KMS-11 (cell line): ENCODE measurements at regions not wholly inside any gene's neighbourhood (a gene's known extent, or its start where the extent isn't known, plus 50 kb on each side); places are given as distances from the start of the nearest gene placed in this dataset.

Source experiments
- H2AFZ ChIP-seq: fragments of 200-600 bp; sonication (generic); 2 replicates; pipeline ENCODE4 v1.6.1; 2016; ENCODE audit warnings: antibody characterized with exemption, mixed run types, low read depth
- H3K27ac ChIP-seq: fragments of 200-600 bp; sonication (generic); 2 replicates; pipeline ENCODE4 v1.6.1; 2016; ENCODE audit warnings: mild to moderate bottlenecking, mixed run types
- H3K27me3 ChIP-seq: fragments of 200-600 bp; sonication (generic); 2 replicates; pipeline ENCODE4 v1.6.1; 2017; ENCODE audit warnings: mild to moderate bottlenecking, low read depth, mixed run types, moderate library complexity; ENCODE audit not compliant: insufficient read depth
- H3K36me3 ChIP-seq: fragments of 200-600 bp; sonication (generic); 2 replicates; pipeline ENCODE4 v1.6.1; 2017; ENCODE audit warnings: mild to moderate bottlenecking, mixed run types; ENCODE audit not compliant: insufficient read depth
- H3K4me1 ChIP-seq: fragments of 200-600 bp; sonication (generic); 2 replicates; pipeline ENCODE4 v1.6.1; 2016; ENCODE audit warnings: mild to moderate bottlenecking, low read depth, mixed run types; ENCODE audit not compliant: poor library complexity, severe bottlenecking
- H3K4me2 ChIP-seq: fragments of 200-600 bp; sonication (generic); 2 replicates; pipeline ENCODE4 v1.7.0; 2016; ENCODE audit warnings: mild to moderate bottlenecking, mixed run types
- H3K4me3 ChIP-seq: fragments of 200-600 bp; sonication (generic); IDR thresholded peaks from 2 replicates; pipeline ENCODE4 v1.6.1; 2017; ENCODE audit warnings: low read depth, low read length, mixed read lengths; ENCODE audit not compliant: insufficient read depth
- H3K79me2 ChIP-seq: fragments of 200-600 bp; sonication (generic); 2 replicates; pipeline ENCODE4 v1.6.1; 2016; ENCODE audit warnings: low read depth, mixed run types; ENCODE audit not compliant: insufficient read depth
- H3K9ac ChIP-seq: fragments of 200-600 bp; sonication (generic); 2 replicates; pipeline ENCODE4 v1.6.1; 2016; ENCODE audit warnings: mild to moderate bottlenecking, mixed run types
- H4K20me1 ChIP-seq: fragments of 200-600 bp; sonication (generic); 2 replicates; pipeline ENCODE4 v1.6.1; 2016; ENCODE audit warnings: mild to moderate bottlenecking, mixed run types; ENCODE audit not compliant: insufficient read depth
- CTCF ChIP-seq: fragments of 200-600 bp; sonication (generic); conservative IDR thresholded peaks from 2 replicates; pipeline ENCODE4 v1.6.1; 2017; ENCODE audit warnings: low read depth, mild to moderate bottlenecking, antibody characterized with exemption, low read length, moderate library complexity, mixed read lengths

- no peak for TF ChIP-seq CTCF
- no peak overlapping the region for H3K4me2 ChIP-seq
- no peaks in the 10 kb centered on the region for H3K4me1 ChIP-seq
- H3K36me3 ChIP-seq: no peaks in the 10 kb centered on the region
- H2AFZ ChIP-seq: no peak overlapping the region
- no peaks in the 10 kb centered on the region for H4K20me1 ChIP-seq
- H3K4me3 ChIP-seq: no peak overlapping the region
- H3K9ac ChIP-seq: no peak overlapping the region
- no peak overlapping the region for H3K27ac ChIP-seq
- H3K79me2 ChIP-seq: no peaks in the 10 kb centered on the region
- H3K27me3 ChIP-seq: no peaks in the 10 kb centered on the region
These were observed 456.5 kb upstream of the GOLIM4 start for GRCh38 chr3:168552251-168552650.

GRCh38 chr3:168548719-168549118 lies 453.0 kb upstream of the GOLIM4 start:
- H3K36me3 ChIP-seq: no peaks in the 10 kb centered on the region
- H4K20me1 ChIP-seq: no peaks in the 10 kb centered on the region
- no peaks in the 10 kb centered on the region for H3K79me2 ChIP-seq
- no peak for TF ChIP-seq CTCF
- no peak overlapping the region for H2AFZ ChIP-seq
- no peak overlapping the region for H3K27ac ChIP-seq
- H3K9ac ChIP-seq: no peak overlapping the region
- H3K4me3 ChIP-seq: no peak overlapping the region
- no peaks in the 10 kb centered on the region for H3K4me1 ChIP-seq
- H3K4me2 ChIP-seq: no peak overlapping the region
- no peaks in the 10 kb centered on the region for H3K27me3 ChIP-seq

GRCh38 chr3:168546707-168547106 lies 451.0 kb upstream of the GOLIM4 start:
- no peak for TF ChIP-seq CTCF
- no peak overlapping the region for H3K27ac ChIP-seq
- H3K79me2 ChIP-seq: no peaks in the 10 kb centered on the region
- no peaks in the 10 kb centered on the region for H3K27me3 ChIP-seq
- H3K4me2 ChIP-seq: no peak overlapping the region
- H3K36me3 ChIP-seq: no peaks in the 10 kb centered on the region
- no peak overlapping the region for H3K4me3 ChIP-seq
- H3K4me1 ChIP-seq: no peaks in the 10 kb centered on the region
- H3K9ac ChIP-seq: no peak overlapping the region
- no peaks in the 10 kb centered on the region for H4K20me1 ChIP-seq
- H2AFZ ChIP-seq: no peak overlapping the region

- TF ChIP-seq CTCF: no peak
- H3K27me3 ChIP-seq: no peaks in the 10 kb centered on the region
- no peak overlapping the region for H3K4me3 ChIP-seq
- H3K4me1 ChIP-seq: peaks cover 7% of the 10 kb centered on the region
- no peak overlapping the region for H2AFZ ChIP-seq
- no peaks in the 10 kb centered on the region for H3K79me2 ChIP-seq
- H3K9ac ChIP-seq: no peak overlapping the region
- H3K4me2 ChIP-seq: no peak overlapping the region
- no peak overlapping the region for H3K27ac ChIP-seq
- H4K20me1 ChIP-seq: no peaks in the 10 kb centered on the region
- H3K36me3 ChIP-seq: no peaks in the 10 kb centered on the region
These were observed 449.9 kb upstream of the GOLIM4 start for GRCh38 chr3:168545591-168545990.
